Amniotic stem cell (primary cell): ENCODE measurements at regions not wholly inside any gene's neighbourhood (a gene's known extent, or its start where the extent isn't known, plus 50 kb on each side); places are given as distances from the start of the nearest gene placed in this dataset.
"Not testable (repeated sequence)": the region's sequence is repeated elsewhere in the genome, so short reads cannot be mapped to it uniquely, and the experiment has no call there.

ENCODE experiments used
- DNase-seq: peaks from one replicate; lab custom pipeline; 2025; lab: John Stamatoyannopoulos, UW

DNA sequence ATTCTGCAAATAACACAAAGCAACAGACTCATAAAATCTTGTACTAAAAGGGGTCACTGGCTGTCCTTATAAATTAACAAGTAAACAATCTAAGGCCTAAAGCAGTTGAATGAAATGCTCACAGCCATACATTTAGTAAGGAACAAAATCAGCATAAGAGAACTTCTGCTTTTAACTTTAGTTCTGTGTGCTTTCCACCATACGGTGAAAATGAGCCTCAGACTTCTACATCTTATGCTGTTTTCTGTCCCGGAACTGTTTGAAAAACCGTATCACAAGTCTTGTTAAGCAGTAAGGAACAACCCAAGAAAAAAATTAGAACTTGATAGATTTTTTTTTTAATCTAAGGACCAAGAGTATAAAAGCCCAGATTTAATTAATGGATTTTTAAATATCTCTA, 549.1 kb upstream of the MIR17HG start:
- DNase-seq: no peak

GRCh38 chr13:90800082-90800746, 547.3 kb upstream of the MIR17HG start:
- no peak for DNase-seq

DNA sequence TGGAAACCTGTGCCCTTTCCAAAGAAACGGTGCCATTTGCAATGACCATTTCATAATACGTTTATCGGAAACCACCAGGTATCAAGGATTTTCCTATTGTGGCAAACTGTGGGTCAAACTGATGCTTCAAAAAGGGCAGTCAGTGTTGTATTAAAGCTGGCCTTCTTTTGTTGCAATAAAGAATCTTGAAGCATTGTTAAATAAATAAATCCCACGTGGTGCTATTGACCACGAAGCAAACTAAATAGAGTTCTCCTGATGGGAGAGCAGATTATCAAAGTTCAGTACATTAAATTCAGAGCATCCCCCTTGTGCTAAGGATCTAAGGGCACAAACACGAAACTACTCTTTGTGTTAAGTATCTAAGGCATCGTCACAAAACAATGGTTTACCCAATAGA, 545.9 kb upstream of the MIR17HG start:
- DNase-seq: no peak

DNA sequence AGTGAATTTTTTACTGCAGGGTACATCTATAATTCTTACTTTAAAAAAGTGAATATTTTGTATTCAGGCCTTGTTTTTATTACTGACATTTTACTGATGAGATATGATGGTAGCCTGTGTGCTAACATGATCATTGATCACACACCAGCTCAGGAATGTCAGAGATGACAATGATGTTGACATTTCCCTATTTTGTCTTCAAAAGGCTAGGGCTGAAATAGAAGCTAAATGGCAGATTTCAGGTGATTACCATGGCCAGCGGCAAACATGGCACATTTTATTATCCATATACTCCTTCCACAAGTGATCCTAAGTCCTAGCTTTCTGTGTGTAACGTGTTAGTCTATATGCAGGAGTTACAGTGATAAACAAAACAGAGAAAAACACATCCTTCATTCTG, 544.3 kb upstream of the MIR17HG start:
- DNase-seq: no peak

DNA sequence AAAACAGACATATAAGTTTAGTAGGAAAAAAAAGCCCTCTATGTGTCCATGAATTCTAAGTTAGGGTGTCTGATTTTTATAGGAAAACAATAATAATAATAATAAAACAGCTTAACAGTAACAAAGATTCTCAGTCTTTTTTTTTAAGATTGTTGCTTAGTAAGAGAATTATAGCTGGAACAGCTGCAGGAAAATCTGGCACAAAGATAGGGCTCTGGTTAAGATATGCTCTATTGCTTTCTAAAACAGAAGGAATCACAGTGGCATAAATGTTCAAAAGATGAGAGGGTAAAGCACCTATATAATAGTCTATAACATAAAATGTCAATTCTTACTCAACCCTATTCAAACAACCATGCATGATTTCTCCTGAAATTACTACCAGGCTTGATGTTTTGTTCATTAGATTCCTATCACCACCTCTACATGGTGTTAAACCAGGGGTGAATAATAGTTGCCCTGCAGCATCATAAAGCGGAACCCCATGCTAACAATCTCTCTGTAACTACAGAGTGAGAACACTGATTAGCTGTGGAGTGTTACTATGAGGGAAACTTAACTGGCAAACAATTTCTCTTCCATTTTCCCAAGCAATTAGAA, 541.4 kb upstream of the MIR17HG start:
- no peak for DNase-seq

GRCh38 chr13:90806892-90807291, 540.6 kb upstream of the MIR17HG start:
- DNase-seq: no peak

DNA sequence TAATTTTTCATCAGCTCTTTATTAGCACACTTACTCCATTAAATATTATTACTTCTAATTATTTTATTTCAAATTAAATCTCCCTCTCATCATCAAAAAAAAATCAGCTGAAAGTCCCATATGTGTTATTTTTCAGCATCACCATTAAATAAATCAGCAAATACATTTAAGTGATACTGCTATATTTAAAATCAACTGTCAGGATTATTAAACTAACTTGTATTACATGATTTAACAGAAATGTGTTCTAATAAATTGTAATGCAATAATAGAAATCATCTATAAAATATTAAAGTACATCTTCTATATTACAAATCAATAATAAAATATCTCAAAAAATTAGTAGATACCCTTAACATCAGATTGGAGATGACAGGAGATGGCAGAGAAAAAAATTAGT, 538.6 kb upstream of the MIR17HG start:
- no peak for DNase-seq

- DNase-seq: no peak
Observed at GRCh38 chr13:90824032-90824431, 523.5 kb upstream of the MIR17HG start.

GRCh38 chr13:90826688-90827087, 520.8 kb upstream of the MIR17HG start:
- no peak for DNase-seq

- DNase-seq: no peak
Observed at GRCh38 chr13:90830782-90831181, 516.7 kb upstream of the MIR17HG start.

GRCh38 chr13:90833951-90834350, 513.5 kb upstream of the MIR17HG start:
- DNase-seq: no peak

- no peak for DNase-seq
Observed at GRCh38 chr13:90834700-90835099, 512.8 kb upstream of the MIR17HG start.

GRCh38 chr13:90835826-90836225, 511.7 kb upstream of the MIR17HG start:
- no peak for DNase-seq

DNA sequence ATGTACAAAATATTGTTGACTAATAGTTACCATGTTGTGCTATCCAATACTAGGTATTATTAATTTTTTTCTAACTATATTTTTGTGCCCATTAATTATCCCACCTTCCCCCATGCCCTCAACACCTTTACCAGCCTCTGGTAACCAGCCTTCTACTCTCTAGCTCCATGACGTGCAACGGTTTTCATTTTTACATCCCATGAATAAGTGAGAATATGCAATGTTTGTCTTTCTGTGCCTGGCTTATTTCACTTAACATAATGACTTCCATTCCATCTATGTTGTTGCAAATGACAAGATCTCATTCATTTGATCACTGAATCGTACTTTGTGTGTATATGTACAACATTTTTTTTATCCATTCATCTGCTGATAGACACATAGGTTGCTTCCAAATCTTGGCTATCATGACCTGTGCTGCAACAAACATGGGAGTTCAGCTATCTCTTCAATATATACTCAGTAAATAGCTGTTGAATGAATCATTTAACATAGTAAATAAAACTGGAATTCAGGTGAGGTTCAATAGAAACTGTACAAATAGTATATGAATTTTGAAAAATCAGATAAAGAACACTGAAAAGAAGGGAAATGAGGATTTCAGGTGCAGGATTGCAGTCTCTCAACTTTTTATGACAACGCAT, 509.0 kb upstream of the MIR17HG start:
- DNase-seq: no peak

GRCh38 chr13:90839061-90839460, 508.4 kb upstream of the MIR17HG start:
- DNase-seq: no peak

- no peak for DNase-seq
Observed at GRCh38 chr13:90846936-90847335, 500.6 kb upstream of the MIR17HG start.

- DNase-seq: not testable (repeated sequence)
Observed at GRCh38 chr13:90853666-90854065, 493.8 kb upstream of the MIR17HG start.

DNA sequence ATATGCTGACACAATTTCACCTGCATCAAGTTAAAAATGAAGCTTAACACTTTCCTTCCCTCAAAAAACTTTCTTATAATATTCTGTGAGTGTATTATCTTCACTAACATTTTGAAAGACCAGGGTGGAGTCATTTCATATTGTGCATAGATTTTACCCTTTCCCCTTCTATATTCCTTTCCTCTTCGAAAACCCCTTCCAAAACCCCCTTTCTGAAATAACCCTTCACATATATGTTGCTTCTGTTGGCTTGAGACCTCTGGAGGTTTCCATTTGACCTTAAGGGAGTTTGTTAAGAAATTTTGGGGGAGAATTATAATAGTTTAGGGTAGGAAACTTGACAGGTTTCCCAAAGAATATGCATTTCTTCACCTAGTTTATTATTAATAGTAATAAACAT, 489.6 kb upstream of the MIR17HG start:
- no peak for DNase-seq

DNA sequence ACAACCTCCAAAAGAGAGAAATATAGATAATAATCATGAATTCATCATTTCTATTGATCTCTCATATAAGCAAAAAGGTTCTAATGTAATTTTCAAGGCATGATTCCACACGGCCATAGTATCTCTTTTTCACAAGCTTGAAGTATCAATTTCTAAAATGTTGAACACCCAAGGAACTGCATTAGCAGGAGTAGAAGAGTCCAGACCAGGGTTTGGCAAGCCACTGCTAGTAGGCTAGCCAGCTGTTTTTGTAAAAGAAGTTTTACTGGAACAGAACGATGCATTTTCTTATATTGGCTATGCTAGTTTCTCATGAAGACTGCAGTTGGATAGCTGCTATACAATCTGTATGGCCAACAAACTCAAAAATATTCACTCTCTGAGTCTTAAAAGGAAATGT, 481.5 kb upstream of the MIR17HG start:
- no peak for DNase-seq

GRCh38 chr13:90867336-90867683, 480.2 kb upstream of the MIR17HG start:
- DNase-seq: peak; percentile 0

- DNase-seq: no peak
Observed at GRCh38 chr13:90868321-90868920, 479.1 kb upstream of the MIR17HG start.

DNA sequence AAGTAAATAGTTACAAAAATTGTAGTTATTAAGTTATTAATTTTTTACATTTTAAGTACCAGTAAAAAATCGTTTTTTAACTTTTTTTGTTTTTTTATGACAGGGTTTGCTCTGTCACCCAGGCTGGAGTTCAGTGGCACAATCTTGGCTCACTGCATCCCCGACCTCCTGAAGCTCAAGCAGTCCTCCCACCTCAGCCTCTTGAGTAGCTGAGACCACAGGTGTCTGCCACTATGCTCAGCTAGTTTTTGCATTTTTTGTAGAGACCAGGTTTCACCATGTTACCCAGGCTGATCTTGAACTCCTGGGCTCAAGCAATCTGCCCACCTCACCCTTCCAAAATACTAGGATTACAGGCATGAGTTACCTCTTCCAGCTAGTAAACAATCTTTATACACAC, 477.9 kb upstream of the MIR17HG start:
- DNase-seq: no peak

GRCh38 chr13:90872491-90873025, 474.9 kb upstream of the MIR17HG start:
- DNase-seq: no peak
